Neutrophil (primary cell): ENCODE measurements at regions not wholly inside any gene's neighbourhood (a gene's known extent, or its start where the extent isn't known, plus 50 kb on each side); places are given as distances from the start of the nearest gene placed in this dataset.
"Not testable (repeated sequence)": the region's sequence is repeated elsewhere in the genome, so short reads cannot be mapped to it uniquely, and the experiment has no call there.

Source experiments
- H3K27ac ChIP-seq: fragments of 200-600 bp; sonication (generic); 2 replicates; pipeline ENCODE4 v1.5.1; 2016; ENCODE audit warnings: mild to moderate bottlenecking, moderate library complexity
- H3K27me3 ChIP-seq: fragments of 200-600 bp; sonication (generic); 2 replicates; pipeline ENCODE4 v1.6.0; 2016; ENCODE audit warnings: mild to moderate bottlenecking
- H3K36me3 ChIP-seq: fragments of 200-600 bp; sonication (generic); 2 replicates; pipeline ENCODE4 v1.5.1; 2017
- H3K4me1 ChIP-seq, 2 experiments: fragments of 200-600 bp in 1 of 2; sonication (generic) in 1 of 2; 1 replicate in 1 of 2; 2 replicates in 1 of 2; pipeline versions ENCODE4 v1.5.1 to v1.6.1; 2013 to 2016; ENCODE audit warnings: low read depth in 1 of 2, low read length in 1 of 2, mild to moderate bottlenecking in 1 of 2, moderate library complexity in 1 of 2; ENCODE audit not compliant: control insufficient read depth in 1 of 2, insufficient read depth in 1 of 2
- H3K4me3 ChIP-seq, 2 experiments: fragments of 200-600 bp in 1 of 2; sonication (generic) in 1 of 2; 1 replicate in 1 of 2; 2 replicates in 1 of 2; pipeline ENCODE4 v1.5.1; 2013 to 2016; ENCODE audit warnings: low read depth in 1 of 2, low read length in 1 of 2, mild to moderate bottlenecking in 1 of 2, moderate library complexity in 1 of 2
- H3K9me3 ChIP-seq: fragments of 200-600 bp; sonication (generic); 2 replicates; pipeline ENCODE4 v1.5.1; 2016
- CTCF ChIP-seq: fragments of 200-600 bp; sonication (generic); IDR thresholded peaks from 2 replicates; pipeline ENCODE4 v1.5.1; 2016; ENCODE audit warnings: antibody characterized with exemption

- no peak for TF ChIP-seq CTCF
- H3K27ac ChIP-seq: no peak overlapping the region
These were observed 57.1 kb upstream of the KMT2E start for GRCh38 chr7:104956753-104957450.

GRCh38 chr7:104958371-104958865, 55.6 kb upstream of the KMT2E start:
- Histone ChIP-seq H3K27me3 (no peaks in the 10 kb centered on the region), H3K36me3 (no peaks in the 10 kb centered on the region), H3K27ac (no peak overlapping the region), H3K4me1 (peaks cover 34 to 35% of the 10 kb centered on the region in 2 experiments), H3K4me3 (no peak overlapping the region), H3K9me3 (no peaks in the 10 kb centered on the region)
- no peak for TF ChIP-seq CTCF

More at GRCh38 chr7:104956753-104957450, 57.1 kb upstream of the KMT2E start:
- H3K27me3 ChIP-seq: no peaks in the 10 kb centered on the region
- H3K9me3 ChIP-seq: no peaks in the 10 kb centered on the region
- peaks cover 19% of the 10 kb centered on the region in 2 experiments for H3K4me1 ChIP-seq
- no peak overlapping the region for H3K4me3 ChIP-seq
- no peaks in the 10 kb centered on the region for H3K36me3 ChIP-seq

- not testable (repeated sequence) for H3K27ac ChIP-seq, H3K9me3 ChIP-seq, H3K27me3 ChIP-seq, H3K36me3 ChIP-seq, H3K4me3 ChIP-seq
- peaks cover 45% of the 10 kb centered on the region in 2 experiments for H3K4me1 ChIP-seq
These were observed 54.5 kb upstream of the KMT2E start for GRCh38 chr7:104959483-104959882.

GRCh38 chr7:104960741-104961448, 53.1 kb upstream of the KMT2E start:
- Histone ChIP-seq H3K4me1 (peaks cover 46% of the 10 kb centered on the region in 2 experiments), H3K9me3 (no peaks in the 10 kb centered on the region), H3K36me3 (no peaks in the 10 kb centered on the region), H3K27ac (peak overlapping the region; percentile 89), H3K4me3 (peak overlapping the region in 1 of 2 experiments; percentile 45), H3K27me3 (no peaks in the 10 kb centered on the region)
- TF ChIP-seq CTCF: no peak

- no peak for TF ChIP-seq CTCF
- Histone ChIP-seq H3K27me3 (no peaks in the 10 kb centered on the region), H3K4me3 (peak overlapping the region in 1 of 2 experiments; percentile 45), H3K4me1 (peaks cover 46% of the 10 kb centered on the region in 2 experiments), H3K27ac (peak overlapping the region; percentile 89), H3K36me3 (no peaks in the 10 kb centered on the region), H3K9me3 (no peaks in the 10 kb centered on the region)
These were observed 52.2 kb upstream of the KMT2E start for GRCh38 chr7:104961821-104962220.

GRCh38 chr7:104962781-104963180, 51.2 kb upstream of the KMT2E start:
- Histone ChIP-seq H3K4me3 (no peak overlapping the region), H3K4me1 (peaks cover 46% of the 10 kb centered on the region in 2 experiments), H3K27ac (peak overlapping the region; percentile 89), H3K9me3 (no peaks in the 10 kb centered on the region), H3K27me3 (no peaks in the 10 kb centered on the region), H3K36me3 (no peaks in the 10 kb centered on the region)
- no peak for TF ChIP-seq CTCF
